Stimulated activated CD4-positive, alpha-beta T cell treated with anti-CD3 and anti-CD28 coated beads, Interleukin-2, amount 100 ng/mL, for 24 hours (primary cell): ENCODE measurements at regions not wholly inside any gene's neighbourhood (a gene's known extent, or its start where the extent isn't known, plus 50 kb on each side); places are given as distances from the start of the nearest gene placed in this dataset.

Experiments used
- DNase-seq, 2 donors: peaks; one replicate each; pipeline ENCODE4 v3.0.0-alpha.2; 2020

GRCh38 chrX:40267334-40268187, 169.8 kb upstream of the BCOR start:
- DNase-seq: no peak

- peak; percentile 59 to 68 for DNase-seq
Observed at GRCh38 chrX:40266490-40267333, 169.0 kb upstream of the BCOR start.

- DNase-seq: no peak
Observed at GRCh38 chrX:40265936-40266335, 168.2 kb upstream of the BCOR start.

GRCh38 chrX:40263014-40263560, 165.3 kb upstream of the BCOR start:
- no peak for DNase-seq

GRCh38 chrX:40262157-40263013, 164.6 kb upstream of the BCOR start:
- no peak for DNase-seq

- DNase-seq: no peak
Observed at GRCh38 chrX:40261833-40262156, 164.0 kb upstream of the BCOR start.

GRCh38 chrX:40260146-40260747, 162.5 kb upstream of the BCOR start:
- no peak for DNase-seq

GRCh38 chrX:40258909-40259308, 161.2 kb upstream of the BCOR start:
- DNase-seq: no peak

GRCh38 chrX:40253771-40254170, 156.0 kb upstream of the BCOR start:
- no peak for DNase-seq

GRCh38 chrX:40249582-40249981, 151.8 kb upstream of the BCOR start:
- DNase-seq: no peak

- no peak for DNase-seq
Observed at GRCh38 chrX:40248822-40249221, 151.1 kb upstream of the BCOR start.

GRCh38 chrX:40247848-40248622, 150.3 kb upstream of the BCOR start:
- no peak for DNase-seq

GRCh38 chrX:40247382-40247781, 149.6 kb upstream of the BCOR start:
- DNase-seq: no peak

GRCh38 chrX:40245488-40246071, 147.8 kb upstream of the BCOR start:
- DNase-seq: no peak

GRCh38 chrX:40244980-40245379, 147.2 kb upstream of the BCOR start:
- no peak for DNase-seq

GRCh38 chrX:40243755-40244515, 146.2 kb upstream of the BCOR start:
- DNase-seq: no peak

GRCh38 chrX:40240844-40241243, 143.1 kb upstream of the BCOR start:
- no peak for DNase-seq

- no peak for DNase-seq
Observed at GRCh38 chrX:40237731-40238178, 140.0 kb upstream of the BCOR start.

GRCh38 chrX:40230646-40231045, 132.9 kb upstream of the BCOR start:
- DNase-seq: no peak

GRCh38 chrX:40227125-40227524, 129.4 kb upstream of the BCOR start:
- DNase-seq: no peak
